ENCODE measurements at regions not wholly inside any gene's neighbourhood (a gene's known extent, or its start where the extent isn't known, plus 50 kb on each side); places are given as distances from the start of the nearest gene placed in this dataset.

DNA sequence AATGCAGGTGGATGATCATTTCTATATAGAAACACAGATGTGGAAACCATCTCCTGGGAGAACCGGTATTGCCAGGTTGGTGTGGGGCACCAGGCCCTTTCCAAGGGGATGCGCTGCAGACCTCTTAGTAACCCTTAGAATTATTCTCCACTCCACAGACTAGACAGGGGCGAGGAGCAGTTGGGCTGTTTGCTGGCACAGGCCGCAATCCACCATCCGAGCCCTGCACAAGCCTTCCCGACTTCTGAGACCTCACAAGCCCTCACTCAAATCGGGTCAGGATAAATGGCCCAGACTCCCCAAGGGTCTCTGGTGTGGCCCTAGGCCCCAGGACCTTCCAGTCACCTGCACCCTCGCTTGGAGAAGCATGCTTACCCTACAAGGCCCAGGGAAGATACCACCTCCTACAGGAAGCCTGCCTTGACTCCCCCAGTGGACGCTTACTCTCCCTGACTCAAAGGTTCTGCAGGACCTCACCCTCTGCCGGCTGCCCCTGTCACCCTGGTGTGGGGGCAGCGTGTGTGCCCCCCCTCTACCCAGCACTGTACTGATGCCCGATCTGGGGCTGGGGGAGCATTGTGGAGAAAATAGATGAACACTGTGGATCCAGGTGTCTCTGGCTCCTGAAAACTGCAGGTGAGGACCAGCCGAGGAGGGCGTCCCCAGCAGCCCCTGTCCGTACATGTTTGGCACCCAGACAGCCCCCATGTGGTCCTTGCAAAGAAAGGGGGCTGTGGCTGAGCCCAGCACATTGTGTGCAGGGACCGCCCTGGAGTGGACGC is 49.8 kb upstream of the ACSF3 start:
- Histone ChIP-seq H3K4me3 (replicated peaks; ENCODE audit: insufficient read depth, low read length) (no peak overlapping the region), H3K27me3 (ENCODE audit: insufficient read depth, poor library complexity, severe bottlenecking) (no peaks in the 10 kb centered on the region), H3K27ac (replicated peaks) (no peak overlapping the region)
- TF ChIP-seq POLR2AphosphoS5 (IDR thresholded peaks at IDR 0.05; ENCODE audit: low read depth), result no peak
- TF ChIP-seq, protein P1, sequence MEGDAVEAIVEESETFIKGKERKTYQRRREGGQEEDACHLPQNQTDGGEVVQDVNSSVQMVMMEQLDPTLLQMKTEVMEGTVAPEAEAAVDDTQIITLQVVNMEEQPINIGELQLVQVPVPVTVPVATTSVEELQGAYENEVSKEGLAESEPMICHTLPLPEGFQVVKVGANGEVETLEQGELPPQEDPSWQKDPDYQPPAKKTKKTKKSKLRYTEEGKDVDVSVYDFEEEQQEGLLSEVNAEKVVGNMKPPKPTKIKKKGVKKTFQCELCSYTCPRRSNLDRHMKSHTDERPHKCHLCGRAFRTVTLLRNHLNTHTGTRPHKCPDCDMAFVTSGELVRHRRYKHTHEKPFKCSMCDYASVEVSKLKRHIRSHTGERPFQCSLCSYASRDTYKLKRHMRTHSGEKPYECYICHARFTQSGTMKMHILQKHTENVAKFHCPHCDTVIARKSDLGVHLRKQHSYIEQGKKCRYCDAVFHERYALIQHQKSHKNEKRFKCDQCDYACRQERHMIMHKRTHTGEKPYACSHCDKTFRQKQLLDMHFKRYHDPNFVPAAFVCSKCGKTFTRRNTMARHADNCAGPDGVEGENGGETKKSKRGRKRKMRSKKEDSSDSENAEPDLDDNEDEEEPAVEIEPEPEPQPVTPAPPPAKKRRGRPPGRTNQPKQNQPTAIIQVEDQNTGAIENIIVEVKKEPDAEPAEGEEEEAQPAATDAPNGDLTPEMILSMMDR (IDR thresholded peaks at IDR 0.05; ENCODE audit: insufficient read depth, low read length), result no peak
- TF ChIP-seq, protein P2, sequence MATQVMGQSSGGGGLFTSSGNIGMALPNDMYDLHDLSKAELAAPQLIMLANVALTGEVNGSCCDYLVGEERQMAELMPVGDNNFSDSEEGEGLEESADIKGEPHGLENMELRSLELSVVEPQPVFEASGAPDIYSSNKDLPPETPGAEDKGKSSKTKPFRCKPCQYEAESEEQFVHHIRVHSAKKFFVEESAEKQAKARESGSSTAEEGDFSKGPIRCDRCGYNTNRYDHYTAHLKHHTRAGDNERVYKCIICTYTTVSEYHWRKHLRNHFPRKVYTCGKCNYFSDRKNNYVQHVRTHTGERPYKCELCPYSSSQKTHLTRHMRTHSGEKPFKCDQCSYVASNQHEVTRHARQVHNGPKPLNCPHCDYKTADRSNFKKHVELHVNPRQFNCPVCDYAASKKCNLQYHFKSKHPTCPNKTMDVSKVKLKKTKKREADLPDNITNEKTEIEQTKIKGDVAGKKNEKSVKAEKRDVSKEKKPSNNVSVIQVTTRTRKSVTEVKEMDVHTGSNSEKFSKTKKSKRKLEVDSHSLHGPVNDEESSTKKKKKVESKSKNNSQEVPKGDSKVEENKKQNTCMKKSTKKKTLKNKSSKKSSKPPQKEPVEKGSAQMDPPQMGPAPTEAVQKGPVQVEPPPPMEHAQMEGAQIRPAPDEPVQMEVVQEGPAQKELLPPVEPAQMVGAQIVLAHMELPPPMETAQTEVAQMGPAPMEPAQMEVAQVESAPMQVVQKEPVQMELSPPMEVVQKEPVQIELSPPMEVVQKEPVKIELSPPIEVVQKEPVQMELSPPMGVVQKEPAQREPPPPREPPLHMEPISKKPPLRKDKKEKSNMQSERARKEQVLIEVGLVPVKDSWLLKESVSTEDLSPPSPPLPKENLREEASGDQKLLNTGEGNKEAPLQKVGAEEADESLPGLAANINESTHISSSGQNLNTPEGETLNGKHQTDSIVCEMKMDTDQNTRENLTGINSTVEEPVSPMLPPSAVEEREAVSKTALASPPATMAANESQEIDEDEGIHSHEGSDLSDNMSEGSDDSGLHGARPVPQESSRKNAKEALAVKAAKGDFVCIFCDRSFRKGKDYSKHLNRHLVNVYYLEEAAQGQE (IDR thresholded peaks at IDR 0.05; ENCODE audit: insufficient replicate concordance, low read depth), result no peak
- no peak for TF ChIP-seq SPI1 (IDR thresholded peaks at IDR 0.05; ENCODE audit: borderline replicate concordance, low read depth)
- TF ChIP-seq GABPA (IDR thresholded peaks at IDR 0.05; ENCODE audit: low read depth), result no peak
- DNase-seq (ENCODE audit: low read depth in 1 of 2, low spot score in 1 of 2), result no peak
